Breast epithelium (tissue), 3 donors: ENCODE measurements at regions not wholly inside any gene's neighbourhood (a gene's known extent, or its start where the extent isn't known, plus 50 kb on each side); places are given as distances from the start of the nearest gene placed in this dataset.

Source experiments
- POLR2A ChIP-seq: fragments of 450-650 bp; IDR thresholded peaks from one replicate; pipeline ENCODE4 v1.6.1; 2016; ENCODE audit warnings: antibody characterized with exemption, mild to moderate bottlenecking, moderate library complexity
- TF ChIP-seq, protein P1 (sequence below), 3 donors: fragments of 450-650 bp; IDR thresholded peaks; one replicate each; pipeline ENCODE4 v1.5.1; 2016 to 2017; ENCODE audit warnings: antibody characterized with exemption in 3 of 3, mild to moderate bottlenecking in 3 of 3, moderate library complexity in 3 of 3

DNA sequence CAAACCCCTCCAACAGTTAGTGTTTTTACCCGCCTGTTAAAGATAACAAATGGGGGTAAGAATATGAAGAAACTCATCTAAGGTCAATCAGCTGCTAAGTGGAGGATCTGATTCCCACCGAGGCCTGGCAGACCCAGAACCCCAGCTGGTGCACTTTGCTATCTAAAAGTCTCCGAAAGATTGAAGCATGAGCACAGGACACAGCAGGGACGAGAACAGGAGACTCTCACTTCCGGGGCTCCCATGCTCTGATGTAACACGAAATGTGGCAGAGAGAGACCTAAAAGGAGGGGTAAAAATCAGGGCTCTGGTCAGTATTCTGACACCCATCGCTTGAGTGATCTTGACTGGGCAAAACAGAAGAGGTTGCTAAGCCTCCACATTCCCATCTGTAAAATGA, 119.7 kb downstream of the PDCL3 start:
- TF ChIP-seq, protein P1, sequence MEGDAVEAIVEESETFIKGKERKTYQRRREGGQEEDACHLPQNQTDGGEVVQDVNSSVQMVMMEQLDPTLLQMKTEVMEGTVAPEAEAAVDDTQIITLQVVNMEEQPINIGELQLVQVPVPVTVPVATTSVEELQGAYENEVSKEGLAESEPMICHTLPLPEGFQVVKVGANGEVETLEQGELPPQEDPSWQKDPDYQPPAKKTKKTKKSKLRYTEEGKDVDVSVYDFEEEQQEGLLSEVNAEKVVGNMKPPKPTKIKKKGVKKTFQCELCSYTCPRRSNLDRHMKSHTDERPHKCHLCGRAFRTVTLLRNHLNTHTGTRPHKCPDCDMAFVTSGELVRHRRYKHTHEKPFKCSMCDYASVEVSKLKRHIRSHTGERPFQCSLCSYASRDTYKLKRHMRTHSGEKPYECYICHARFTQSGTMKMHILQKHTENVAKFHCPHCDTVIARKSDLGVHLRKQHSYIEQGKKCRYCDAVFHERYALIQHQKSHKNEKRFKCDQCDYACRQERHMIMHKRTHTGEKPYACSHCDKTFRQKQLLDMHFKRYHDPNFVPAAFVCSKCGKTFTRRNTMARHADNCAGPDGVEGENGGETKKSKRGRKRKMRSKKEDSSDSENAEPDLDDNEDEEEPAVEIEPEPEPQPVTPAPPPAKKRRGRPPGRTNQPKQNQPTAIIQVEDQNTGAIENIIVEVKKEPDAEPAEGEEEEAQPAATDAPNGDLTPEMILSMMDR (IDR thresholded peaks at IDR 0.05) = no peak
- no peak for TF ChIP-seq POLR2A
